GM18870 (cell line): ENCODE measurements at regions not wholly inside any gene's neighbourhood (a gene's known extent, or its start where the extent isn't known, plus 50 kb on each side); places are given as distances from the start of the nearest gene placed in this dataset.

Source experiments
- ATAC-seq: cut with Tn5 transposase; IDR thresholded peaks from one replicate; pipeline ENCODE4 v1.9.1; 2021; ENCODE audit warnings: moderate library complexity; ENCODE audit not compliant: unreplicated experiment

- no peak for ATAC-seq
These were observed 1238.0 kb downstream of the EPHA7 start for GRCh38 chr6:92181347-92181746.

DNA sequence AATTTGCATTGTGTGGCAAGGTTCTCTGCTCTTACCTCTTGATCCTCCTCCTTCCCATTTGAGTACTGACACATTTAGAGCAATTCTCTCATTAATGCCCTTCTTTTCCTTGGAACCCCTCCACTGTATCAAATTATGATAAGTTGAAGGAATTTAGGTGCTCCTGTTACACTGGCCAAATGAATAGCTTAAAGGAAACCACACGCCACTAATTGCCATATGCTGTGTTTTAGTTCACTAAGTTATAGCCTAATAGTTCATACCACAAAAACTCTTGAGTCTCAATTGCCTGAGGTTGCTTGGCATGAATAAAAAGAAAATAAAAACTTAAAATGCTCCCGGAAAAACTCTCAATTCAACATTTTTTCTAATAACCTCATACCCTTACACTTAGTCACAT is 1239.3 kb downstream of the EPHA7 start:
- no peak for ATAC-seq

GRCh38 chr6:92176666-92177065 is 1242.7 kb downstream of the EPHA7 start:
- no peak for ATAC-seq

GRCh38 chr6:92174398-92175073 is 1244.8 kb downstream of the EPHA7 start:
- ATAC-seq: no peak

DNA sequence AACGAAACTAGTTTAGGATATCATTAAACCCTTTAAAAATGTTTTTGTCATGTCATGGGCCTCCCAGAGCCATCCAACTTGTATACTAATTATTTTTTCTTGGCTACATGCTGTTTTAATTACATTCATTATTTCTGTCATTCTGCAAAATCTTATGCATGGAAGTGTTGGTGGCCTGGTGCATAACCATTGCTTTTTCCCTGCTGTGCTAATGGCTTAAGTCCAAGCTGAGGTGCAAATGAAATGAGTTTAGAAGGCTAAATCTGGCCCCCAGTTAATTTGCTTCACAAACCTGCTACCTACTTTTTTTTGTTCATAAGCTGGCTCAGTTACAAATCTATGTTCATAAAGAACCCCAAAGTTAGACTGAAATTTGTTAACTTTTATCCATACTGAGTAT is 1249.9 kb downstream of the EPHA7 start:
- ATAC-seq: no peak

DNA sequence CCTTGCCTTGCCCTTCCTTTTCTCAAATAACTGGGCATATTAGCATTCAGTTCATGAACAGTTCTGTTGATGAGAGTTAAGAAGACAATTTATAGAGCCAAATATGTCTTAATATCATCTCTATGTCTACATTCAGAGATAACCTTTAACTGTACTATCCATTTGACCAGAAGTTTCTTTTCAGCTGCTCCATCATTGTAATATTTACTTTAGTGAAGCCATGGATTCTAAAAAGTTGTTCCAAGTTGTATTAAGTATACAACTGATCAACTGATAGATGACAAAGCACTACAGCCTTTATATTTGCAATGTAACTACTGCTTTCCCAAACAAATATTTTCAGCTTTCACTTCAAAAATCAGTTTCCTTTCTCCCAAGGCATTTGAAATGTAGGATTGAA is 1252.7 kb downstream of the EPHA7 start:
- no peak for ATAC-seq

- ATAC-seq: no peak
These were observed 1257.4 kb downstream of the EPHA7 start for GRCh38 chr6:92161953-92162352.

DNA sequence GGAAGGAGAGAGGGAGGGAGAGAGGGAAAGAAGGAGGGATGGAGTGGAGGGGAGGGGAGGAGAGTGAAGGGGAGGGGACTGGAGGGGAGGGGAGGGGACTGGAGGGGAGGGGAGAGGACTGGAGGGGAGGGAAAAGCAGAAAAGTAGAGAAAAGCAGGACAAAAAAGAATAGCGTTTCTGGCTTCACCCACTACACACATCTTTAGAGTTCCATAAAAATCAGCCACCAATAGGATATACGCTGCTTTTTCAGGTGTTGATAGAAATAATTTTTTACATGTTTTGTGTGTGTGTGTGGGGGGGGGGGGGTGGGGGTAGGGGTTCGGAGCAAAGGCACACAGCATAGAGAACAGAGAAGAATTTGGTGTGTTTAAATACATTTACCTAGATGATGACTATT is 1259.1 kb downstream of the EPHA7 start:
- ATAC-seq: no peak

DNA sequence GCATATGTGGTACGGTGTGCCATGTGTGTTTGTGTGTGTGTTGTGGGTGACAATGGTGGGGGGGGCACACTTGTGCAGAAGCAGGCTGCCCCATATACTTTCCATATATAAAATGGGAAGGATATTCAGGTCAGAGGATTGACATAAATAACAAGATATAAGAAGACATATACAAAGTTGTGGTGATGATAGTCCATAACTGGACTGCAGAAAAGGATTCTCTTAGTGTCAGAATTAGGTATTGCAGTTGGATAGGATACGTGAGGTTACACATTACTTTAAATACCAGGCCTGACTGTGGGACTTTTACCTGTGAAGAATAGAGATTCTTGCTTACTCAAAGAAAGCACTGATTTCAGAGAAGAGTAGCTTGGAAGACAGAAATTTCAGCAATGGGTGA is 1260.3 kb downstream of the EPHA7 start:
- ATAC-seq: no peak

DNA sequence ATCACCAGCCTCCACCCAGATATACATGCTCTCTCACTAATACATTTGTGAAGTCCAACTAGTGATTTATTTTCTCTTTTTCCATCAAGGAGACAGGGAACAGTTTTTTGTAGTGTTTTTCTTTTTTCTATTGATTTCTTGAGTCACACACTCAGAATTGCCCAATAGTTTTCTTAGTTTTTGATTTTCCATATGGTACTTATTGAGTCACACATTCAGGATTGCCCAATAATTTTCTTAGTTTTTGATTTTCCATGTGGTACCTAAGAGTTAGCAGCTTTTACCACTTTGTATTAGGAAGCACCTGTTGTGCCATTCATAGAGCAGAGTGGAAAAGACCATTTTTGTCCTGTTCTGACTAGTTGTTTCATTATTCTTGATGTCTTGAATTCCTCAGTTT is 1268.8 kb downstream of the EPHA7 start:
- no peak for ATAC-seq

DNA sequence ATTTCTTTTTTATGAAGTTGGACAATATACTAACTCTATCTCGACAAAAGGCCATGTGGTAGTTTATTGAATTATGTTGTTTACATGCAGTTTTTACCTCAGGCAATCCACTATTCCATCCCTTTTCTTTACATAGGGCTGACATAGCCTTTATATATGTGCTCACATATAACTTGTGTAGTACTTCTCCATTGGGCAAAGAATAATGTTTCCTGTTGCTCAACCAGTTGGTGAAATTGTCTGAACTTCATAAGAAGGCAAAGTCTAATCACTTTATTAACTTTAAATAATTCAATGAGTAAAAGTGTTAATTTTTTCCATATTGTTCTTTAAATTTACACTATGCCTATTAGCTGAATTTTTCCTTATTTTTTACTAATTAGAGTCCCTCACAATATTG is 1272.1 kb downstream of the EPHA7 start:
- no peak for ATAC-seq

DNA sequence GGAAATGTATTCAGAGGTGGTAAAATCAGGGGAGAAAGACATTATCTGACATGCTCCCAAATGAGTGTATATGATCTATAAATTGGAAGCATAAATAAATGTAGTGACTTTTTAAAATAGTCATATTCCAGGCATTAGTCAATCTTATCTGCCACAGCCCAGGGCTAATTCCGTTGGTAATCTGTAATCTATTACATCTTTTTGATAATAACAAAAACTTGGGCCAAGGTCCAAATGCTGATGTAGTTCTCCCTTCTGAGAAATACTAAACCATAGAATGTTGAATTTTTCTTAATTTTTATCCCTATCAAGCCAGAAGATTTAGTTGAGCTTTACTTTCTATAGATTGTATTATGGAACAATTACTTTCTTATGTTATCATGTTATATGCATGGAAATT is 1279.8 kb downstream of the EPHA7 start:
- no peak for ATAC-seq

DNA sequence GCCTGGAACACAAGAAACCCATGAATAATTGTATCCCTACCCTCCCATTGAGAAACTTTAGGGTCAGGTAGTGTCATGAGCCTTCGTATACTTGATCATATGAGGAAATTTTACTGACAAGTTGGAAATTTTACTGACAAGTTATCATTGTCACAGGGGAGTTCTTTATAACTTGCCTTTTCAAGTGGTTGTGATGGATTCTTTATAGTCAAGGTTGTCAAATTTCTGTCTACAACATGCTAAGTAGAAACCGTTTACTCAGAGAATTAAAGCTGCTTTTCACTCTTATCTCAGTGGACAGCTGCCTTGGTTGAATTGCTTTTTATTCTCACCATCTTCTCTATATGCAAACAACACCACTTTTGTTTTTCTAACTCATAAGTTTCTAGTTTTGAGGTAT is 1286.4 kb downstream of the EPHA7 start:
- no peak for ATAC-seq

GRCh38 chr6:92132457-92132856 is 1286.9 kb downstream of the EPHA7 start:
- no peak for ATAC-seq

- no peak for ATAC-seq
These were observed 1288.4 kb downstream of the EPHA7 start for GRCh38 chr6:92130944-92131343.

DNA sequence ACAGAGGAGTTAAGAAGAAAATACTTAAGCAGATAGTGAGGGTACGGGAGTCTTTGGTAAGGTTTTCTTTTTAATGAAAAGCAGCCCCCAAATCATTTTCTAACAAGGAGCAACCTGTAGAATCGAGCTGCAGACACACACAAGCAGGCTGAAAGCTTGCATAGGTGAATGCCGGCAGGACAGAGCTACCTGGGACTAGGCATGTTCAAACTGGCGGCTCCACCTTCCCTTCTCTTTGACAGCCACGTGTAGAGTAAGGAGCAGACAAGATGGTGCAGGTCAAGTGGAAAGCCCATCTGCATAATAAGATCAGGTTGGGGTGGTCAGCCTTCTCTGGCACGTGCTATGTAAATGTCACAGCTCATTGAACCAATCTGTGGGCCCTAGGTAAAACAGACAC is 1292.4 kb downstream of the EPHA7 start:
- ATAC-seq: no peak

DNA sequence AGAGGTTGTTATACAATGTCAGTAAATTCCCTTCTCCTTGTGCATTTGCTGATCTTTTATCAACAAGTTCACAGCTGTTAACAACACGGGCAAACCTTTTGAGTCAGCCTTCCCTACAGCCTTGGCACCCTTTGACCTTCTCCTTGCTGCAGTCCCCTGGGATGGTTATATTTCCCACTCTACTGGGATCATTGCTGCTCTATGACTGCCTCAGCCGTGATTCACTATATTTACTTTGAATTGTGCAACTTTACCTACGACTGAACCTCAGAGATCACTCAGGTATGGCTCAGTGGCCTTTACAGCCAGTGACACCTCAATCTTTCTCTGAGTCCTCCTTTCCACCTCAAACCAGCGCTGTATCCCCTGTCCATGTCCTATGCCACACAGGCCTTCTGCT is 1293.3 kb downstream of the EPHA7 start:
- ATAC-seq: no peak

DNA sequence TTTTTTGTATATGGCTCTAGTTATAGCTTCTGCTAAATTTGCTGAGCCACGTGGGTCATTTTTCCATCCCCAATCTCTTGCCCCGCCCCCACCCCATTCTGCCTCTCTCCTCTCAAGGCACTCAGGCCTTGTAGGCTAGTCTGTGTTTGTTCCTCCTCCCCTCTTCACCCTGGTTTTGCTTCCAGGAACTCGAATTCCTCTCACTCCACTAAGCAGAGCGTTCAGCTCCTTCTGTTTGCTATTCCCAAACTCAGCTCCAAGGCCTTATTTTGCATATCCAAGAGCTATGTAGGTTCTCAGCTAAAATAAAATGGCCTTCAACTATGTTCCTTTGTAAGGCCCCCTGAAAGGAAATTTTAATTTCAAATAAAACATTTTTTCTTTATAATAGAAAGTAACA is 1293.7 kb downstream of the EPHA7 start:
- ATAC-seq: no peak

DNA sequence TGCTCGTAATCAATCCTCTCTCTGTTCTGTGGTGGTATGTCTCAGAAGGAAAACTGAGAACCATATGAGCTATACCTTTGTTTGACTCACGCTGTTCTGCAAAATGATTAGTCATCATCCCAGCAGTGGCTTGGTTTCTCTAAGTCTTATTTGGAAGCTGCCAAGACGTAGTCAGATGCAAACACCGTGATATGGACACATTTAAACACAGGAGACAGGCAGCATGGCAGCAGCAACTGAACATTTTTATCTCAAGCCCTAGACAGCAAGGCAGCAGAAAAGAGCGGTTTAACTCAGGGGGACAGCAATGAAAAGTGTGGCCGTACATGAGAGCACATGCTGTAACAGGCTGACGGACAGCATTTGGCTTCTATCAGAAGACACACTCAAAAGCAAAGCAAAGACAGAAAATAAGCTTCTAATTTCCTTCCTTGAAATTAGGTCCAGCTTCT is 1295.1 kb downstream of the EPHA7 start:
- ATAC-seq: no peak

GRCh38 chr6:92122746-92123145 is 1296.6 kb downstream of the EPHA7 start:
- no peak for ATAC-seq

GRCh38 chr6:92121228-92121627 is 1298.1 kb downstream of the EPHA7 start:
- no peak for ATAC-seq

- no peak for ATAC-seq
These were observed 1301.6 kb downstream of the EPHA7 start for GRCh38 chr6:92117800-92118199.

DNA sequence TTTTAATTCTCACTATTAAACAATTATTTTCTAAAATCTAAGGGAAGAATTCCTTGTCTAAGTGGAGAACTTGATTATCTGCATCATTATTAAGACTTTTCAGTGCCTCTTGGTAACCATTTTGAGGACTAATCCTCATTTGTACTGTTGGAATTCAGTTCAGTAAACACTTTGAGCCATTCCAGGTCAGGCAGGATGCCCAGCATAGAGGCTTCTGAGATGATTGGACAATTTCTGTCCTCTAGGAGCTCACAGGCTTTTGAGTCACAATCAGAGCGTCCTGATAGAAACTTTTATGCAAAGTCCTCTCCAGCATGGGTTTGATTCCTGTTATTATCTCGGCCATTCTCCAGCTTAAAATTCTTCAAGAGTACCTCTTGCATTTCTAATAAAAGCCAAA is 1304.6 kb downstream of the EPHA7 start:
- no peak for ATAC-seq
